MCF 10A (cell line): ENCODE measurements at regions not wholly inside any gene's neighbourhood (a gene's known extent, or its start where the extent isn't known, plus 50 kb on each side); places are given as distances from the start of the nearest gene placed in this dataset.

Source experiments
- BruUV-seq: library from RNA; stranded (reverse); fragments of 400-500 nt; replicated peaks from 2 replicates; lab custom pipeline; 2021; lab: Mats Ljungman, UMichigan
- CTCF ChIA-PET: fragments of 300-600 bp; sonication (Branson Sonifier 250); formaldehyde crosslinking; extraction: SDS; loops from one replicate; lab custom pipeline; 2021; ENCODE audit warnings: antibody characterized with exemption, inconsistent platforms; lab: Yijun Ruan, JAX
- POLR2A ChIA-PET: fragments of 300-600, 350-650 bp; sonication (Branson Sonifier 250); formaldehyde crosslinking; extraction: SDS; loops from one replicate; lab custom pipeline; 2020; ENCODE audit warnings: antibody characterized with exemption, inconsistent platforms; lab: Yijun Ruan, JAX
- DNase-seq: peaks from one replicate; pipeline ENCODE4 v3.0.0-alpha.2; 2018; ENCODE audit not compliant: unreplicated experiment
- H3K27ac Mint-ChIP-seq: one replicate; pipeline ENCODE4 v1.8.0; 2022; ENCODE audit warnings: mild to moderate bottlenecking, low read depth, mixed read lengths; ENCODE audit not compliant: unreplicated experiment
- H3K27me3 Mint-ChIP-seq: one replicate; pipeline ENCODE4 v1.8.0; 2022; ENCODE audit warnings: mixed read lengths; ENCODE audit not compliant: insufficient read depth, unreplicated experiment
- H3K36me3 Mint-ChIP-seq: one replicate; pipeline ENCODE4 v1.8.0; 2022; ENCODE audit warnings: mild to moderate bottlenecking, moderate library complexity, mixed read lengths; ENCODE audit not compliant: insufficient read depth, unreplicated experiment
- H3K4me1 Mint-ChIP-seq: one replicate; pipeline ENCODE4 v1.8.0; 2022; ENCODE audit warnings: mixed read lengths; ENCODE audit not compliant: insufficient read depth, unreplicated experiment
- H3K4me3 Mint-ChIP-seq: one replicate; pipeline ENCODE4 v1.8.0; 2022; ENCODE audit warnings: mild to moderate bottlenecking, moderate library complexity, mixed read lengths; ENCODE audit not compliant: unreplicated experiment
- H3K9me3 Mint-ChIP-seq: one replicate; pipeline ENCODE4 v1.8.0; 2022; ENCODE audit warnings: mixed read lengths; ENCODE audit not compliant: unreplicated experiment
- CTCF ChIP-seq: fragments of 200-600 bp; IDR thresholded peaks from one replicate; pipeline ENCODE4 v1.8.0; 2022; ENCODE audit warnings: antibody characterized with exemption, mild to moderate bottlenecking; ENCODE audit not compliant: unreplicated experiment
- intact Hi-C: fragments of 100-400 bp; cut with micrococcal nuclease; formaldehyde crosslinking; loops from 2 replicates; pipeline ENCODE4 v1.14.1; 2022

- no peak for TF ChIP-seq CTCF
- Mint-ChIP-seq H3K27me3 (no peaks in the 10 kb centered on the region), H3K9me3 (no peaks in the 10 kb centered on the region), H3K4me3 (no peak overlapping the region), H3K4me1 (no peaks in the 10 kb centered on the region), H3K27ac (no peak overlapping the region), H3K36me3 (no peaks in the 10 kb centered on the region)
- ChIA-PET CTCF (no interaction called here), POLR2A (no interaction called here)
- no peak for DNase-seq
- intact Hi-C loops: no loop called here
- no TSS peak for BruUV-seq
Observed at GRCh38 chr4:71841336-71841735, 57.5 kb upstream of the GC start.

GRCh38 chr4:71847300-71847699 lies 63.4 kb upstream of the GC start:
- no peak for TF ChIP-seq CTCF
- intact Hi-C loops: no loop called here
- H3K27me3 Mint-ChIP-seq: no peaks in the 10 kb centered on the region
- H3K27ac Mint-ChIP-seq: no peak overlapping the region
- H3K4me1 Mint-ChIP-seq: peaks cover 5% of the 10 kb centered on the region
- DNase-seq: no peak
- H3K36me3 Mint-ChIP-seq: no peaks in the 10 kb centered on the region
- ChIA-PET CTCF (no interaction called here), POLR2A (no interaction called here)
- no TSS peak for BruUV-seq
- H3K4me3 Mint-ChIP-seq: no peak overlapping the region
- peaks cover under 1% of the 10 kb centered on the region for H3K9me3 Mint-ChIP-seq

GRCh38 chr4:71855944-71856343 lies 72.1 kb upstream of the GC start:
- no peak for DNase-seq
- intact Hi-C loops: no loop called here

GRCh38 chr4:71857713-71858451 lies 74.0 kb upstream of the GC start:
- H3K36me3 Mint-ChIP-seq: no peaks in the 10 kb centered on the region
- no peak for TF ChIP-seq CTCF
- intact Hi-C loops: no loop called here
- H3K27ac Mint-ChIP-seq: no peak overlapping the region
- no peaks in the 10 kb centered on the region for H3K27me3 Mint-ChIP-seq
- DNase-seq: no peak
- H3K9me3 Mint-ChIP-seq: peaks cover 10% of the 10 kb centered on the region
- H3K4me1 Mint-ChIP-seq: no peaks in the 10 kb centered on the region
- BruUV-seq: no TSS peak
- ChIA-PET CTCF (no interaction called here), POLR2A (no interaction called here)
- no peak overlapping the region for H3K4me3 Mint-ChIP-seq

More at GRCh38 chr4:71855944-71856343, 72.1 kb upstream of the GC start:
- H3K27me3 Mint-ChIP-seq: no peaks in the 10 kb centered on the region
- H3K4me3 Mint-ChIP-seq: no peak overlapping the region
- TF ChIP-seq CTCF: no peak
- peaks cover 16% of the 10 kb centered on the region for H3K9me3 Mint-ChIP-seq
- POLR2A ChIA-PET: no interaction called here
- CTCF ChIA-PET: no interaction called here
- H3K27ac Mint-ChIP-seq: no peak overlapping the region
- no peaks in the 10 kb centered on the region for H3K4me1 Mint-ChIP-seq
- no peaks in the 10 kb centered on the region for H3K36me3 Mint-ChIP-seq
- no TSS peak for BruUV-seq
